ENCODE measurements at regions not wholly inside any gene's neighbourhood (a gene's known extent, or its start where the extent isn't known, plus 50 kb on each side); places are given as distances from the start of the nearest gene placed in this dataset.

DNA sequence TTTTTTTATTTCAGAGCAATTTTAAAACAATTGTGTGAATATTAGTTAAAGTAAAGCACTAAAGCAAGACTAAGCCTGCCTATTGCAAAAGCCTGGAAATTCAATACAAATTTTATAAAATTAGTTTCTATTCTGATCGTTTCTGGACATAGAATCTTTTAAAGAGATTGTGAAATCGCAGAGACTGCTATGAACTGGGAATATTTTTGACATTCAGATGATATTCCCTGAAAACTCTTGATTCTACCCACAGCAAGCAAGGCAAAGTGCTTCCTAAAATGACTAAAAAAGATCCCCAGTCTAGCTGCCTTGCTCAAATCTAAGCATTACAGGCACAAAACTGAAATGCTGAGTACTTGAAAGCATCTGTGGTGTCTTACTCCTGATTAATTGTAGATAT lies 187.6 kb upstream of the CEP162 start:
- Histone ChIP-seq H3K14ac (ENCODE audit: low read length) (no peak overlapping the region), H3K27me3 (ENCODE audit: insufficient read depth, low read length) (no peaks in the 10 kb centered on the region), H4K91ac (ENCODE audit: low read depth, low read length) (no peak overlapping the region), H2BK5ac (ENCODE audit: low read depth, low read length, poor library complexity) (no peak overlapping the region), H3K4me3 (ENCODE audit: low read depth, low read length) (no peak overlapping the region), H4K12ac (ENCODE audit: low read depth, low read length) (no peak overlapping the region), H4K8ac (ENCODE audit: low read depth, low read length) (no peak overlapping the region), H3K79me2 (ENCODE audit: control insufficient read depth, insufficient read depth, low read length, poor library complexity) (no peaks in the 10 kb centered on the region), H2BK12ac (ENCODE audit: low read length) (no peak overlapping the region), H3K9ac (ENCODE audit: low read length) (no peak overlapping the region), H2BK120ac (ENCODE audit: insufficient read depth, low read length, poor library complexity) (no peak overlapping the region), H3K79me1 (ENCODE audit: low read length) (no peaks in the 10 kb centered on the region), H2AK5ac (ENCODE audit: low read length) (no peak overlapping the region), H3K23ac (ENCODE audit: low read length) (no peak overlapping the region), H3K4me2 (ENCODE audit: low read length) (no peak overlapping the region), H3K18ac (ENCODE audit: low read length) (no peak overlapping the region), H3K4ac (ENCODE audit: low read depth, low read length) (no peak overlapping the region), H3K36me3 (ENCODE audit: control insufficient read depth in 1 of 2, insufficient read depth in 2 of 2, low read length in 2 of 2) (no peaks in the 10 kb centered on the region), H3K9me3 (ENCODE audit: insufficient read depth, low read depth, low read length) (no peaks in the 10 kb centered on the region), H2AFZ (ENCODE audit: insufficient read depth, low read length, poor library complexity) (no peak overlapping the region), H3K4me1 (ENCODE audit: control insufficient read depth in 1 of 2, insufficient read depth in 2 of 2, low read length in 2 of 2) (no peaks in the 10 kb centered on the region), H3K27ac (ENCODE audit: low read depth, low read length) (no peak overlapping the region)
- no peak for DNase-seq
- WGBS (ENCODE audit: extremely low coverage, insufficient coverage, insufficient read length): no CpG with 5 or more reads among the region's 2 CpGs

DNA sequence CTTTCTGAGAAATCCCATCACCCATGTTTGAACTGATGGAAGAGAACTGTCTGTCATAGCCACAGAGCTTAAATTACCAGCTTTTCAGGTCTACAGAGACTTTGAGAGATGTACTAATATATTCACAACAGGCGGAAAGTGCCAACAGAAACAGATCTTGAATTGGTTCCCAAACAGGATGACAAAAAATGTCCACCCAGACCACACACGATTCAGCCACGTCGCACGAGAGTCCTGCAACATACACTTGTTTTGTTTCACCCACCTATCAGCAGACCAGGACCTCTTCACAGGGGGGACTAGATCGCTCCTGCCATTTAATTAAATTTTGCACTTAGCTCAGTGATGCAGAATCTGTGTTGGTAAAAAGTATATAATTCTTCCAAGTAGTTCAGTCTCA lies 187.1 kb upstream of the CEP162 start:
- no peak for DNase-seq
- no peak overlapping the region for H4K12ac ChIP-seq (ENCODE audit: low read depth, low read length)
- H3K79me2 ChIP-seq (ENCODE audit: control insufficient read depth, insufficient read depth, low read length, poor library complexity): no peaks in the 10 kb centered on the region
- H2BK120ac ChIP-seq (ENCODE audit: insufficient read depth, low read length, poor library complexity): no peak overlapping the region
- no peak overlapping the region for H2AK5ac ChIP-seq (ENCODE audit: low read length)
- H3K4me3 ChIP-seq (ENCODE audit: low read depth, low read length): no peak overlapping the region
- no peaks in the 10 kb centered on the region for H3K9me3 ChIP-seq (ENCODE audit: insufficient read depth, low read depth, low read length)
- no peak overlapping the region for H3K9ac ChIP-seq (ENCODE audit: low read length)
- no peaks in the 10 kb centered on the region for H3K27me3 ChIP-seq (ENCODE audit: insufficient read depth, low read length)
- H4K8ac ChIP-seq (ENCODE audit: low read depth, low read length): no peak overlapping the region
- H2BK5ac ChIP-seq (ENCODE audit: low read depth, low read length, poor library complexity): no peak overlapping the region
- no peaks in the 10 kb centered on the region for H3K79me1 ChIP-seq (ENCODE audit: low read length)
- H3K4me1 ChIP-seq (ENCODE audit: control insufficient read depth in 1 of 2, insufficient read depth in 2 of 2, low read length in 2 of 2): no peaks in the 10 kb centered on the region
- no peak overlapping the region for H3K4me2 ChIP-seq (ENCODE audit: low read length)
- H3K14ac ChIP-seq (ENCODE audit: low read length): no peak overlapping the region
- H3K27ac ChIP-seq (ENCODE audit: low read depth, low read length): no peak overlapping the region
- no peaks in the 10 kb centered on the region for H3K36me3 ChIP-seq (ENCODE audit: control insufficient read depth in 1 of 2, insufficient read depth in 2 of 2, low read length in 2 of 2)
- no peak overlapping the region for H3K23ac ChIP-seq (ENCODE audit: low read length)
- H3K18ac ChIP-seq (ENCODE audit: low read length): no peak overlapping the region
- H2BK12ac ChIP-seq (ENCODE audit: low read length): no peak overlapping the region
- no peak overlapping the region for H3K4ac ChIP-seq (ENCODE audit: low read depth, low read length)
- no CpG with 5 or more reads among the region's 6 CpGs for WGBS (ENCODE audit: extremely low coverage, insufficient coverage, insufficient read length)
- no peak overlapping the region for H4K91ac ChIP-seq (ENCODE audit: low read depth, low read length)
- H2AFZ ChIP-seq (ENCODE audit: insufficient read depth, low read length, poor library complexity): no peak overlapping the region

DNA sequence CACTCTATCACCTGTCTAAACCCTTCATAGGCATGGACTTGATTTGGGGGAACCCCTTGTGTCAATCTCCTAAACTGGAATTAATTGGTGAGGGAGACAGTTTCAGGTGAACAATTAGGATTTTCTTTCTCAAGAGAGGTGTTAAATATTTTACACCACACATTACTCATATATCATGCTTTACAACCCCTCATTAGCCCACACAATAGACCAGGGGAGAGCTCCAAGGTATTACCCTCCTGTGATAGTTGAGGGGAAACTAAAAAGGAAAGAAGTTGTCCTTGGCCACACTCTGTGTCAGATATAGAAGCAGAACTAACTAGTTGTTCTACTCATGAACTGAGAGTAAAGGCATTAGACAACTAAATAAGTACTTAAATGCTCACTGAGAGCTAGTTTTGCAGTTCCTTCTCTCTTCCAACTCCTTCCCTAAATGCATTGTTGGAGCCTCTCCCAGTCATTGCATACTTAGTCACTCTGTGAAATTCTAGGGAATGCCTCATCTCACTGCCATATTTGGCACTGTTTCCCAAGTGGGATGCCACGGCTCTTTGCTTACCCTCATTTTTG lies 183.7 kb upstream of the CEP162 start:
- H3K27ac ChIP-seq (ENCODE audit: low read depth, low read length): no peak overlapping the region
- no peaks in the 10 kb centered on the region for H3K36me3 ChIP-seq (ENCODE audit: control insufficient read depth in 1 of 2, insufficient read depth in 2 of 2, low read length in 2 of 2)
- H3K9me3 ChIP-seq (ENCODE audit: insufficient read depth, low read depth, low read length): no peaks in the 10 kb centered on the region
- H3K27me3 ChIP-seq (ENCODE audit: insufficient read depth, low read length): no peaks in the 10 kb centered on the region
- H2AK5ac ChIP-seq (ENCODE audit: low read length): no peak overlapping the region
- H2BK12ac ChIP-seq (ENCODE audit: low read length): no peak overlapping the region
- no peaks in the 10 kb centered on the region for H3K79me1 ChIP-seq (ENCODE audit: low read length)
- no peak overlapping the region for H4K8ac ChIP-seq (ENCODE audit: low read depth, low read length)
- no peak overlapping the region for H4K12ac ChIP-seq (ENCODE audit: low read depth, low read length)
- H3K9ac ChIP-seq (ENCODE audit: low read length): no peak overlapping the region
- no peak overlapping the region for H2BK5ac ChIP-seq (ENCODE audit: low read depth, low read length, poor library complexity)
- no peaks in the 10 kb centered on the region for H3K4me1 ChIP-seq (ENCODE audit: control insufficient read depth in 1 of 2, insufficient read depth in 2 of 2, low read length in 2 of 2)
- H3K14ac ChIP-seq (ENCODE audit: low read length): no peak overlapping the region
- H4K91ac ChIP-seq (ENCODE audit: low read depth, low read length): no peak overlapping the region
- H2AFZ ChIP-seq (ENCODE audit: insufficient read depth, low read length, poor library complexity): no peak overlapping the region
- no peak overlapping the region for H3K23ac ChIP-seq (ENCODE audit: low read length)
- WGBS (ENCODE audit: extremely low coverage, insufficient coverage, insufficient read length): no CpG with 5 or more reads among the region's 1 CpG
- H3K79me2 ChIP-seq (ENCODE audit: control insufficient read depth, insufficient read depth, low read length, poor library complexity): no peaks in the 10 kb centered on the region
- H3K4me3 ChIP-seq (ENCODE audit: low read depth, low read length): no peak overlapping the region
- no peak overlapping the region for H3K4me2 ChIP-seq (ENCODE audit: low read length)
- no peak overlapping the region for H3K4ac ChIP-seq (ENCODE audit: low read depth, low read length)
- no peak for DNase-seq
- H3K18ac ChIP-seq (ENCODE audit: low read length): no peak overlapping the region
- H2BK120ac ChIP-seq (ENCODE audit: insufficient read depth, low read length, poor library complexity): no peak overlapping the region

DNA sequence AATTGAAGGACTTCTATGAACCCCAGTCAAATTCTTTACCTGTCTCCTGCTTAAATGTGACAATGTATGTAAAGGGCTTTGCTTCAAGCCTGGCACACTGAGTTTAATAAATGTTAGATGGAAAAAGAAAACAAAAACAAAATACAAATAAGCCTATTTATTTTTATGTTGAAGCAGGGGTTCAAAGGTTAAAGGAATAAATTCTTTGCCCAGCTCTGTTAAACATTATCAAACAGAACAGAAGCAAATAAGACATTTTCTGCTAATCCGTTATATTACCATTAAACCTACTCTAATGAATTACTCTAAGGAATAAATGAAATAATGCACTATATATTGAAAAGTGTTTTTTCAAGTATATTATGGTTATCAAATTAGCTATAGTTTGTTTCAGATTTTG lies 182.5 kb upstream of the CEP162 start:
- no peak overlapping the region for H2AK5ac ChIP-seq (ENCODE audit: low read length)
- H3K79me1 ChIP-seq (ENCODE audit: low read length): no peaks in the 10 kb centered on the region
- H3K36me3 ChIP-seq (ENCODE audit: control insufficient read depth in 1 of 2, insufficient read depth in 2 of 2, low read length in 2 of 2): no peaks in the 10 kb centered on the region
- no peak overlapping the region for H3K4me3 ChIP-seq (ENCODE audit: low read depth, low read length)
- H3K27ac ChIP-seq (ENCODE audit: low read depth, low read length): no peak overlapping the region
- no peak overlapping the region for H3K4me2 ChIP-seq (ENCODE audit: low read length)
- H4K8ac ChIP-seq (ENCODE audit: low read depth, low read length): no peak overlapping the region
- no peak overlapping the region for H2BK5ac ChIP-seq (ENCODE audit: low read depth, low read length, poor library complexity)
- H3K14ac ChIP-seq (ENCODE audit: low read length): no peak overlapping the region
- no peak overlapping the region for H2BK120ac ChIP-seq (ENCODE audit: insufficient read depth, low read length, poor library complexity)
- no peak overlapping the region for H2AFZ ChIP-seq (ENCODE audit: insufficient read depth, low read length, poor library complexity)
- no peak overlapping the region for H4K12ac ChIP-seq (ENCODE audit: low read depth, low read length)
- no peak for DNase-seq
- WGBS (ENCODE audit: extremely low coverage, insufficient coverage, insufficient read length): no CpG with 5 or more reads among the region's 1 CpG
- no peaks in the 10 kb centered on the region for H3K27me3 ChIP-seq (ENCODE audit: insufficient read depth, low read length)
- H3K4ac ChIP-seq (ENCODE audit: low read depth, low read length): no peak overlapping the region
- H3K18ac ChIP-seq (ENCODE audit: low read length): no peak overlapping the region
- no peak overlapping the region for H3K23ac ChIP-seq (ENCODE audit: low read length)
- no peak overlapping the region for H2BK12ac ChIP-seq (ENCODE audit: low read length)
- H3K79me2 ChIP-seq (ENCODE audit: control insufficient read depth, insufficient read depth, low read length, poor library complexity): no peaks in the 10 kb centered on the region
- no peaks in the 10 kb centered on the region for H3K4me1 ChIP-seq (ENCODE audit: control insufficient read depth in 1 of 2, insufficient read depth in 2 of 2, low read length in 2 of 2)
- no peak overlapping the region for H4K91ac ChIP-seq (ENCODE audit: low read depth, low read length)
- no peak overlapping the region for H3K9ac ChIP-seq (ENCODE audit: low read length)
- no peaks in the 10 kb centered on the region for H3K9me3 ChIP-seq (ENCODE audit: insufficient read depth, low read depth, low read length)

Data from trophoblast cell (in vitro differentiated cells and primary cell).